Endothelial cell (in vitro differentiated cells): ENCODE measurements at regions not wholly inside any gene's neighbourhood (a gene's known extent, or its start where the extent isn't known, plus 50 kb on each side); places are given as distances from the start of the nearest gene placed in this dataset.

Experiments used
- DNase-seq: peaks from one replicate; pipeline ENCODE4 v3.0.0; 2021; ENCODE audit warnings: low spot score
- H3K27ac Mint-ChIP-seq: one replicate; pipeline ENCODE4 v1.8.0; 2021; ENCODE audit warnings: mixed read lengths, inconsistent platforms; ENCODE audit not compliant: unreplicated experiment
- H3K27me3 Mint-ChIP-seq: one replicate; pipeline ENCODE4 v1.8.0; 2021; ENCODE audit warnings: mild to moderate bottlenecking, moderate library complexity, mixed read lengths, inconsistent platforms; ENCODE audit not compliant: unreplicated experiment
- H3K36me3 Mint-ChIP-seq: one replicate; pipeline ENCODE4 v1.8.0; 2021; ENCODE audit warnings: mild to moderate bottlenecking, low read depth, mixed read lengths, inconsistent platforms; ENCODE audit not compliant: unreplicated experiment
- H3K4me1 Mint-ChIP-seq: one replicate; pipeline ENCODE4 v1.8.0; 2021; ENCODE audit warnings: mild to moderate bottlenecking, mixed read lengths, inconsistent platforms; ENCODE audit not compliant: unreplicated experiment
- H3K4me3 Mint-ChIP-seq: one replicate; pipeline ENCODE4 v1.8.0; 2021; ENCODE audit warnings: mild to moderate bottlenecking, mixed read lengths, inconsistent platforms; ENCODE audit not compliant: unreplicated experiment
- H3K9me3 Mint-ChIP-seq: one replicate; pipeline ENCODE4 v1.8.0; 2021; ENCODE audit warnings: mixed read lengths, inconsistent platforms; ENCODE audit not compliant: unreplicated experiment
- CTCF ChIP-seq: fragments of 200-600 bp; sonication (generic); IDR thresholded peaks from one replicate; pipeline ENCODE4 v1.5.0; 2021; ENCODE audit warnings: antibody characterized with exemption; ENCODE audit not compliant: unreplicated experiment

- H3K27me3 Mint-ChIP-seq = no peaks in the 10 kb centered on the region
- H3K27ac Mint-ChIP-seq = no peak overlapping the region
- H3K4me3 Mint-ChIP-seq = no peak overlapping the region
- no peaks in the 10 kb centered on the region for H3K9me3 Mint-ChIP-seq
- H3K4me1 Mint-ChIP-seq = no peaks in the 10 kb centered on the region
- H3K36me3 Mint-ChIP-seq = no peaks in the 10 kb centered on the region
- DNase-seq = no peak
- TF ChIP-seq CTCF = no peak
Measured at GRCh38 chr9:108331596-108331995, 524.2 kb downstream of the ACTL7B start.

- Mint-ChIP-seq H3K9me3 (no peaks in the 10 kb centered on the region), H3K36me3 (no peaks in the 10 kb centered on the region), H3K27ac (no peak overlapping the region), H3K4me3 (no peak overlapping the region), H3K27me3 (peaks cover 1% of the 10 kb centered on the region), H3K4me1 (no peaks in the 10 kb centered on the region)
- no peak for TF ChIP-seq CTCF
- no peak for DNase-seq
Measured at GRCh38 chr9:108325406-108325805, 530.4 kb downstream of the ACTL7B start.

GRCh38 chr9:108323615-108324014 lies 532.2 kb downstream of the ACTL7B start:
- Mint-ChIP-seq H3K4me1 (no peaks in the 10 kb centered on the region), H3K4me3 (no peak overlapping the region), H3K27ac (no peak overlapping the region)

GRCh38 chr9:108322326-108323098 lies 533.3 kb downstream of the ACTL7B start:
- no peak for DNase-seq
- no peak overlapping the region for H3K4me3 Mint-ChIP-seq
- no peak overlapping the region for H3K27ac Mint-ChIP-seq
- H3K4me1 Mint-ChIP-seq = no peaks in the 10 kb centered on the region
- H3K27me3 Mint-ChIP-seq = peaks cover 1% of the 10 kb centered on the region
- TF ChIP-seq CTCF = no peak
- no peaks in the 10 kb centered on the region for H3K36me3 Mint-ChIP-seq
- H3K9me3 Mint-ChIP-seq = no peaks in the 10 kb centered on the region

More at GRCh38 chr9:108323615-108324014, 532.2 kb downstream of the ACTL7B start:
- Mint-ChIP-seq H3K27me3 (peaks cover 1% of the 10 kb centered on the region), H3K9me3 (no peaks in the 10 kb centered on the region), H3K36me3 (no peaks in the 10 kb centered on the region)
- TF ChIP-seq CTCF = no peak
- DNase-seq = no peak

GRCh38 chr9:108316630-108317029 lies 539.2 kb downstream of the ACTL7B start:
- no peak for TF ChIP-seq CTCF
- Mint-ChIP-seq H3K4me1 (no peaks in the 10 kb centered on the region), H3K4me3 (no peak overlapping the region), H3K36me3 (no peaks in the 10 kb centered on the region), H3K27ac (no peak overlapping the region), H3K27me3 (no peaks in the 10 kb centered on the region), H3K9me3 (no peaks in the 10 kb centered on the region)
- no peak for DNase-seq
